ENCODE measurements at regions not wholly inside any gene's neighbourhood (a gene's known extent, or its start where the extent isn't known, plus 50 kb on each side); places are given as distances from the start of the nearest gene placed in this dataset.
"Not testable (repeated sequence)": the region's sequence is repeated elsewhere in the genome, so short reads cannot be mapped to it uniquely, and the experiment has no call there.

GRCh38 chr2:129797489-129798300, 181.8 kb upstream of the RAB6C start:
- DNase-seq = no peak

GRCh38 chr2:129798301-129798581, 181.2 kb upstream of the RAB6C start:
- no peak for DNase-seq

GRCh38 chr2:129798626-129799025, 180.8 kb upstream of the RAB6C start:
- no peak for DNase-seq

- DNase-seq = no peak
These were observed 180.2 kb upstream of the RAB6C start for GRCh38 chr2:129799036-129799958.

- DNase-seq = no peak
These were observed 179.2 kb upstream of the RAB6C start for GRCh38 chr2:129800285-129800684.

GRCh38 chr2:129800686-129801085, 178.8 kb upstream of the RAB6C start:
- DNase-seq = no peak

GRCh38 chr2:129801575-129801974, 177.9 kb upstream of the RAB6C start:
- DNase-seq = no peak

GRCh38 chr2:129802290-129802689, 177.2 kb upstream of the RAB6C start:
- no peak for DNase-seq

- DNase-seq = no peak
These were observed 176.4 kb upstream of the RAB6C start for GRCh38 chr2:129803032-129803431.

- no peak for DNase-seq
These were observed 175.6 kb upstream of the RAB6C start for GRCh38 chr2:129803871-129804270.

- DNase-seq = no peak
These were observed 173.6 kb upstream of the RAB6C start for GRCh38 chr2:129805899-129806298.

GRCh38 chr2:129806317-129806716, 173.1 kb upstream of the RAB6C start:
- no peak for DNase-seq

GRCh38 chr2:129806990-129807389, 172.5 kb upstream of the RAB6C start:
- DNase-seq = no peak

- not testable (repeated sequence) for DNase-seq
These were observed 171.7 kb upstream of the RAB6C start for GRCh38 chr2:129807642-129808338.

GRCh38 chr2:129810521-129810920, 168.9 kb upstream of the RAB6C start:
- DNase-seq = no peak

- DNase-seq = no peak
These were observed 167.4 kb upstream of the RAB6C start for GRCh38 chr2:129812071-129812470.

GRCh38 chr2:129812654-129813053, 166.8 kb upstream of the RAB6C start:
- DNase-seq = no peak

GRCh38 chr2:129813404-129813803, 166.1 kb upstream of the RAB6C start:
- DNase-seq = no peak

GRCh38 chr2:129816813-129817574, 162.5 kb upstream of the RAB6C start:
- DNase-seq = no peak

GRCh38 chr2:129819855-129820254, 159.6 kb upstream of the RAB6C start:
- DNase-seq = no peak

- DNase-seq = no peak
These were observed 158.6 kb upstream of the RAB6C start for GRCh38 chr2:129820908-129821307.

- DNase-seq = no peak
These were observed 158.0 kb upstream of the RAB6C start for GRCh38 chr2:129821445-129821844.

- no peak for DNase-seq
These were observed 156.4 kb upstream of the RAB6C start for GRCh38 chr2:129823044-129823443.
